ENCODE measurements at regions not wholly inside any gene's neighbourhood (a gene's known extent, or its start where the extent isn't known, plus 50 kb on each side); places are given as distances from the start of the nearest gene placed in this dataset.

DNA sequence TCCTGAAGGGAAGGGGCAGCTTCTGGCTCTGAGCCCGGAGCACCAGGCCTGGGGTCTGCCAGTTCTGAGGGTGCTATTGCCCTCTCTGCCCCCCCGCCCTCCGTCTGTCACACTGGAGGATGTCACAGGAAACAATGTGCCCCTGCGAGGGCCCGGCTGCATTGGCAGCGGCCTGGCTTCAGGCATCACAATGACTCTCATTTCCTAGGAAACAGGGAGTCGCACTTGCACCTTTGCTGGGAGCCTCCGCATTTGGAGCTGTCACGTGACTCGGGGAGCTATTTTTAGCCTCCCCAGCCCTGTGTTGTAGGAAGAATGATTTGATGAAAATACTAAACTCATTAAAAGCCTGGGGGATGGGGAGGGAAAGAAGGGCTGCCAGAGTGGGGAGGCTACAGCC lies 518.9 kb downstream of the SHQ1 start:
- TF ChIP-seq POLR2AphosphoS5 (IDR thresholded peaks at IDR 0.05; ENCODE audit: low read depth, low read length) (no peak), TAF1 (IDR thresholded peaks at IDR 0.05; ENCODE audit: borderline replicate concordance, low read depth, low read length) (no peak)
